ENCODE measurements at regions not wholly inside any gene's neighbourhood (a gene's known extent, or its start where the extent isn't known, plus 50 kb on each side); places are given as distances from the start of the nearest gene placed in this dataset.

- no peak overlapping the region for H3K27ac ChIP-seq
- H3K27me3 ChIP-seq: no peaks in the 10 kb centered on the region
- 82 to 85% methylated on average over 4 to 6 of the region's 6 CpGs for WGBS, 2 donors
- intact Hi-C loops (cut with DNase I; ENCODE audit: low total_unique reads): no loop called here
- no peak for DNase-seq
- no peaks in the 10 kb centered on the region for H3K9me3 ChIP-seq
- no peak for TF ChIP-seq POLR2A (IDR thresholded peaks at IDR 0.05)
- no peak for TF ChIP-seq CTCF (IDR thresholded peaks at IDR 0.05)
- no peaks in the 10 kb centered on the region for H3K36me3 ChIP-seq (ENCODE audit: low read depth, missing control alignments)
- H3K4me1 ChIP-seq: peaks cover 4% of the 10 kb centered on the region
- H3K4me3 ChIP-seq: no peak overlapping the region
Measured at GRCh38 chr4:1469043-1469442, 62.8 kb upstream of the NKX1-1 start.

- DNase-seq: no peak
- H3K4me3 ChIP-seq: no peak overlapping the region
- no peak for TF ChIP-seq CTCF (IDR thresholded peaks at IDR 0.05)
- no peak for TF ChIP-seq POLR2A (IDR thresholded peaks at IDR 0.05)
- WGBS, 2 donors: 90 to 92% methylated on average over 6 of the region's 6 CpGs
- no peaks in the 10 kb centered on the region for H3K27me3 ChIP-seq
- intact Hi-C loops (cut with DNase I; ENCODE audit: low total_unique reads): no loop called here
- peaks cover 4% of the 10 kb centered on the region for H3K4me1 ChIP-seq
- no peak overlapping the region for H3K27ac ChIP-seq
- H3K36me3 ChIP-seq (ENCODE audit: low read depth, missing control alignments): no peaks in the 10 kb centered on the region
- H3K9me3 ChIP-seq: no peaks in the 10 kb centered on the region
Measured at GRCh38 chr4:1467581-1468458, 61.6 kb upstream of the NKX1-1 start.

- 85 to 90% methylated on average over 6 of the region's 6 CpGs for WGBS, 2 donors
- no peak for DNase-seq
- Histone ChIP-seq H3K36me3 (ENCODE audit: low read depth, missing control alignments) (no peaks in the 10 kb centered on the region), H3K27ac (no peak overlapping the region), H3K4me3 (no peak overlapping the region), H3K9me3 (no peaks in the 10 kb centered on the region), H3K4me1 (peaks cover 4% of the 10 kb centered on the region), H3K27me3 (no peaks in the 10 kb centered on the region)
- TF ChIP-seq CTCF (IDR thresholded peaks at IDR 0.05): no peak
- TF ChIP-seq POLR2A (IDR thresholded peaks at IDR 0.05): no peak
- intact Hi-C loops (cut with DNase I; ENCODE audit: low total_unique reads): no loop called here
Measured at GRCh38 chr4:1466863-1467165, 60.6 kb upstream of the NKX1-1 start.

GRCh38 chr4:1466034-1466862 is 60.0 kb upstream of the NKX1-1 start:
- intact Hi-C loops (cut with DNase I; ENCODE audit: low total_unique reads): no loop called here
- H3K27ac ChIP-seq: no peak overlapping the region
- no peak overlapping the region for H3K4me3 ChIP-seq
- no peaks in the 10 kb centered on the region for H3K9me3 ChIP-seq
- no peaks in the 10 kb centered on the region for H3K27me3 ChIP-seq
- no peak for TF ChIP-seq POLR2A (IDR thresholded peaks at IDR 0.05)
- no peak for TF ChIP-seq CTCF (IDR thresholded peaks at IDR 0.05)
- peaks cover 4% of the 10 kb centered on the region for H3K4me1 ChIP-seq
- 86 to 91% methylated on average over 6 to 24 of the region's 24 CpGs for WGBS, 2 donors
- no peak for DNase-seq
- no peaks in the 10 kb centered on the region for H3K36me3 ChIP-seq (ENCODE audit: low read depth, missing control alignments)

Measured in testis (tissue), 2 donors.